CD8-positive, alpha-beta memory T cell (primary cell): ENCODE measurements at regions not wholly inside any gene's neighbourhood (a gene's known extent, or its start where the extent isn't known, plus 50 kb on each side); places are given as distances from the start of the nearest gene placed in this dataset.
A peak's percentile ranks its signal among the peaks of the same experiment; 100 is the strongest.

Experiments
- CTCF ChIA-PET: fragments of 350-600 bp; sonication (Branson Sonifier 250); formaldehyde crosslinking; loops from one replicate; lab custom pipeline; 2021; ENCODE audit warnings: antibody characterized with exemption; lab: Charles Lee
- POLR2A ChIA-PET: fragments of 350-600 bp; sonication (Branson Sonifier 250); formaldehyde crosslinking; loops from one replicate; lab custom pipeline; 2021; ENCODE audit warnings: antibody characterized with exemption; lab: Charles Lee
- DNase-seq, 5 donors: peaks; one replicate each; pipeline versions ENCODE4 v3.0.0 to v3.0.0-alpha.2; 2020 to 2022; ENCODE audit warnings: mixed read lengths in 1 of 5
- H3K27ac ChIP-seq: one replicate; pipeline ENCODE4 v1.7.0; 2013; ENCODE audit warnings: low read depth, mild to moderate bottlenecking, low read length, moderate library complexity
- H3K27me3 ChIP-seq: 2 replicates; pipeline ENCODE4 v1.7.0; 2013; ENCODE audit warnings: low read length, mild to moderate bottlenecking; ENCODE audit not compliant: insufficient read depth, poor library complexity, severe bottlenecking
- H3K36me3 ChIP-seq: 2 replicates; pipeline ENCODE4 v1.7.0; 2013; ENCODE audit warnings: mild to moderate bottlenecking, low read length, moderate library complexity; ENCODE audit not compliant: insufficient read depth
- H3K4me1 ChIP-seq: 2 replicates; pipeline ENCODE4 v1.7.0; 2013; ENCODE audit warnings: mild to moderate bottlenecking, low read length, moderate library complexity; ENCODE audit not compliant: insufficient read depth
- H3K4me3 ChIP-seq: 2 replicates; pipeline ENCODE4 v1.7.0; 2013; ENCODE audit warnings: mild to moderate bottlenecking, low read length
- H3K9me3 ChIP-seq: 2 replicates; pipeline ENCODE4 v1.7.0; 2013; ENCODE audit warnings: mild to moderate bottlenecking, low read length
- H3K27ac Mint-ChIP-seq, 8 donors: one replicate each; pipeline ENCODE4 v1.8.0; 2020 to 2021; ENCODE audit warnings: mixed read lengths in 8 of 8, mild to moderate bottlenecking in 6 of 8, inconsistent platforms in 3 of 8, moderate library complexity in 3 of 8
- H3K27me3 Mint-ChIP-seq, 2 donors: one replicate each; pipeline ENCODE4 v1.8.0; 2020 to 2021; ENCODE audit warnings: mixed read lengths in 2 of 2, mild to moderate bottlenecking in 1 of 2, moderate library complexity in 1 of 2
- H3K36me3 Mint-ChIP-seq, 3 donors: one replicate each; pipeline ENCODE4 v1.8.0; 2020 to 2021; ENCODE audit warnings: mixed read lengths in 3 of 3, inconsistent platforms in 1 of 3, mild to moderate bottlenecking in 1 of 3
- H3K4me1 Mint-ChIP-seq, 3 donors: one replicate each; pipeline ENCODE4 v1.8.0; 2020 to 2021; ENCODE audit warnings: mixed read lengths in 3 of 3, inconsistent platforms in 1 of 3, mild to moderate bottlenecking in 1 of 3
- H3K4me3 Mint-ChIP-seq, 7 donors: one replicate each; pipeline ENCODE4 v1.8.0; 2020 to 2021; ENCODE audit warnings: mixed read lengths in 7 of 7, mild to moderate bottlenecking in 6 of 7, moderate library complexity in 4 of 7, inconsistent platforms in 2 of 7
- H3K9me3 Mint-ChIP-seq, 5 donors: one replicate each; pipeline ENCODE4 v1.8.0; 2020 to 2022; ENCODE audit warnings: mixed read lengths in 5 of 5, mild to moderate bottlenecking in 3 of 5, moderate library complexity in 2 of 5, inconsistent platforms in 1 of 5

- ChIA-PET POLR2A (no interaction called here), CTCF (no interaction called here)
- H3K9me3 ChIP-seq = no peaks in the 10 kb centered on the region
- Mint-ChIP-seq H3K9me3 (peaks cover 0 to 2% (median 0%) of the 10 kb centered on the region in 5 donors), H3K4me3 (no peak overlapping the region), H3K27ac (no peak overlapping the region), H3K27me3 (peaks cover 7 to 23% of the 10 kb centered on the region in 2 donors), H3K4me1 (no peaks in the 10 kb centered on the region), H3K36me3 (no peaks in the 10 kb centered on the region)
- H3K4me1 ChIP-seq = no peaks in the 10 kb centered on the region
- H3K27me3 ChIP-seq = no peaks in the 10 kb centered on the region
- no peaks in the 10 kb centered on the region for H3K36me3 ChIP-seq
- H3K4me3 ChIP-seq = no peak overlapping the region
- no peak overlapping the region for H3K27ac ChIP-seq
- no peak for DNase-seq
Observed at GRCh38 chr6:4370066-4370465, 234.7 kb upstream of the ECI2 start.

GRCh38 chr6:4369616-4370015 lies 234.2 kb upstream of the ECI2 start:
- ChIA-PET POLR2A (no interaction called here), CTCF (interaction anchor here (1.2 kb wide), 1 partner anchor 16 kb away, joined by 3 read pairs; no protein-coding TSS in a partner anchor)
- Histone ChIP-seq H3K27me3 (no peaks in the 10 kb centered on the region), H3K9me3 (no peaks in the 10 kb centered on the region), H3K4me1 (no peaks in the 10 kb centered on the region), H3K27ac (no peak overlapping the region), H3K36me3 (no peaks in the 10 kb centered on the region), H3K4me3 (no peak overlapping the region)
- H3K27ac Mint-ChIP-seq = no peak overlapping the region
- DNase-seq = no peak
- H3K4me3 Mint-ChIP-seq = no peak overlapping the region
- H3K9me3 Mint-ChIP-seq = peaks cover 0 to 2% (median 0%) of the 10 kb centered on the region in 5 donors
- no peaks in the 10 kb centered on the region for H3K4me1 Mint-ChIP-seq
- peaks cover 7 to 21% of the 10 kb centered on the region in 2 donors for H3K27me3 Mint-ChIP-seq
- no peaks in the 10 kb centered on the region for H3K36me3 Mint-ChIP-seq

GRCh38 chr6:4368649-4369048 lies 233.3 kb upstream of the ECI2 start:
- POLR2A ChIA-PET = no interaction called here
- CTCF ChIA-PET = interaction anchor here (1.2 kb wide), 1 partner anchor 15 kb away, joined by 3 read pairs; no protein-coding TSS in a partner anchor
- Histone ChIP-seq H3K4me3 (no peak overlapping the region), H3K36me3 (no peaks in the 10 kb centered on the region), H3K9me3 (no peaks in the 10 kb centered on the region), H3K27me3 (no peaks in the 10 kb centered on the region), H3K4me1 (no peaks in the 10 kb centered on the region), H3K27ac (no peak overlapping the region)
- Mint-ChIP-seq H3K4me3 (no peak overlapping the region), H3K9me3 (peaks cover 0 to 2% (median 0%) of the 10 kb centered on the region in 5 donors), H3K27ac (no peak overlapping the region), H3K36me3 (no peaks in the 10 kb centered on the region), H3K27me3 (peaks cover 7 to 19% of the 10 kb centered on the region in 2 donors), H3K4me1 (peaks cover 0 to 5% (median 0%) of the 10 kb centered on the region in 3 donors)
- DNase-seq = no peak

- Histone ChIP-seq H3K9me3 (no peaks in the 10 kb centered on the region), H3K36me3 (no peaks in the 10 kb centered on the region), H3K27me3 (no peaks in the 10 kb centered on the region), H3K27ac (no peak overlapping the region), H3K4me1 (no peaks in the 10 kb centered on the region), H3K4me3 (no peak overlapping the region)
- H3K27me3 Mint-ChIP-seq = peaks cover under 1 to 26% of the 10 kb centered on the region in 2 donors
- POLR2A ChIA-PET = no interaction called here
- H3K4me1 Mint-ChIP-seq = peaks cover 0 to 5% (median 0%) of the 10 kb centered on the region in 3 donors
- no peaks in the 10 kb centered on the region for H3K36me3 Mint-ChIP-seq
- CTCF ChIA-PET = no interaction called here
- peak overlapping the region in 1 of 8 donors; percentile 51 for H3K27ac Mint-ChIP-seq
- DNase-seq = no peak
- H3K9me3 Mint-ChIP-seq = peaks cover 0 to 2% (median 0%) of the 10 kb centered on the region in 5 donors
- no peak overlapping the region for H3K4me3 Mint-ChIP-seq
Observed at GRCh38 chr6:4367643-4368042, 232.3 kb upstream of the ECI2 start.

- Histone ChIP-seq H3K9me3 (no peaks in the 10 kb centered on the region), H3K36me3 (no peaks in the 10 kb centered on the region), H3K4me1 (no peaks in the 10 kb centered on the region), H3K27ac (no peak overlapping the region), H3K4me3 (no peak overlapping the region), H3K27me3 (no peaks in the 10 kb centered on the region)
- peaks cover 0 to 31% of the 10 kb centered on the region in 2 donors for H3K27me3 Mint-ChIP-seq
- peaks cover 0 to 2% (median 0%) of the 10 kb centered on the region in 5 donors for H3K9me3 Mint-ChIP-seq
- no peak for DNase-seq
- ChIA-PET POLR2A (no interaction called here), CTCF (no interaction called here)
- peaks cover 0 to 5% (median 0%) of the 10 kb centered on the region in 3 donors for H3K4me1 Mint-ChIP-seq
- H3K4me3 Mint-ChIP-seq = no peak overlapping the region
- H3K27ac Mint-ChIP-seq = no peak overlapping the region
- H3K36me3 Mint-ChIP-seq = no peaks in the 10 kb centered on the region
Observed at GRCh38 chr6:4366635-4367395, 231.4 kb upstream of the ECI2 start.

- CTCF ChIA-PET = no interaction called here
- no peaks in the 10 kb centered on the region for H3K4me1 ChIP-seq
- POLR2A ChIA-PET = no interaction called here
- Mint-ChIP-seq H3K4me3 (no peak overlapping the region), H3K4me1 (peaks cover 0 to 5% (median 0%) of the 10 kb centered on the region in 3 donors), H3K27ac (no peak overlapping the region), H3K36me3 (no peaks in the 10 kb centered on the region), H3K9me3 (no peaks in the 10 kb centered on the region), H3K27me3 (peaks cover 6 to 25% of the 10 kb centered on the region in 2 donors)
- no peaks in the 10 kb centered on the region for H3K36me3 ChIP-seq
- no peak overlapping the region for H3K27ac ChIP-seq
- DNase-seq = no peak
- H3K9me3 ChIP-seq = no peaks in the 10 kb centered on the region
- no peaks in the 10 kb centered on the region for H3K27me3 ChIP-seq
- no peak overlapping the region for H3K4me3 ChIP-seq
Observed at GRCh38 chr6:4365686-4366085, 230.3 kb upstream of the ECI2 start.

- no peaks in the 10 kb centered on the region for H3K4me1 ChIP-seq
- H3K36me3 ChIP-seq = no peaks in the 10 kb centered on the region
- no peak overlapping the region for H3K4me3 Mint-ChIP-seq
- peaks cover 0 to 5% (median 0%) of the 10 kb centered on the region in 3 donors for H3K4me1 Mint-ChIP-seq
- POLR2A ChIA-PET = no interaction called here
- CTCF ChIA-PET = no interaction called here
- no peaks in the 10 kb centered on the region for H3K9me3 Mint-ChIP-seq
- H3K9me3 ChIP-seq = no peaks in the 10 kb centered on the region
- H3K27me3 Mint-ChIP-seq = peaks cover 6 to 20% of the 10 kb centered on the region in 2 donors
- no peak overlapping the region for H3K27ac Mint-ChIP-seq
- H3K4me3 ChIP-seq = no peak overlapping the region
- H3K27me3 ChIP-seq = no peaks in the 10 kb centered on the region
- H3K36me3 Mint-ChIP-seq = no peaks in the 10 kb centered on the region
- DNase-seq = no peak
- no peak overlapping the region for H3K27ac ChIP-seq
Observed at GRCh38 chr6:4364711-4365110, 229.3 kb upstream of the ECI2 start.

- ChIA-PET CTCF (no interaction called here), POLR2A (no interaction called here)
- H3K27ac ChIP-seq = no peak overlapping the region
- H3K9me3 ChIP-seq = no peaks in the 10 kb centered on the region
- peaks cover 0 to 5% (median 0%) of the 10 kb centered on the region in 3 donors for H3K4me1 Mint-ChIP-seq
- H3K27me3 Mint-ChIP-seq = peaks cover 6 to 20% of the 10 kb centered on the region in 2 donors
- H3K36me3 ChIP-seq = no peaks in the 10 kb centered on the region
- DNase-seq = no peak
- no peak overlapping the region for H3K27ac Mint-ChIP-seq
- no peaks in the 10 kb centered on the region for H3K36me3 Mint-ChIP-seq
- no peaks in the 10 kb centered on the region for H3K9me3 Mint-ChIP-seq
- no peaks in the 10 kb centered on the region for H3K4me1 ChIP-seq
- no peaks in the 10 kb centered on the region for H3K27me3 ChIP-seq
- no peak overlapping the region for H3K4me3 ChIP-seq
- no peak overlapping the region for H3K4me3 Mint-ChIP-seq
Observed at GRCh38 chr6:4364172-4364571, 228.8 kb upstream of the ECI2 start.
